AG10803 (cell line): ENCODE measurements at regions not wholly inside any gene's neighbourhood (a gene's known extent, or its start where the extent isn't known, plus 50 kb on each side); places are given as distances from the start of the nearest gene placed in this dataset.

Experiments
- DNase-seq: peaks from one replicate; pipeline ENCODE4 v3.0.0; 2010; ENCODE audit warnings: low read depth
- H3K4me3 ChIP-seq: 2 replicates; pipeline ENCODE4 v1.5.1; 2011; ENCODE audit warnings: mild to moderate bottlenecking, low read length, control low read depth
- TF ChIP-seq, protein P1 (sequence below): conservative IDR thresholded peaks from 2 replicates; pipeline ENCODE4 v1.5.1; 2011; ENCODE audit warnings: mild to moderate bottlenecking, low read length, control low read depth, inconsistent platforms

DNA sequence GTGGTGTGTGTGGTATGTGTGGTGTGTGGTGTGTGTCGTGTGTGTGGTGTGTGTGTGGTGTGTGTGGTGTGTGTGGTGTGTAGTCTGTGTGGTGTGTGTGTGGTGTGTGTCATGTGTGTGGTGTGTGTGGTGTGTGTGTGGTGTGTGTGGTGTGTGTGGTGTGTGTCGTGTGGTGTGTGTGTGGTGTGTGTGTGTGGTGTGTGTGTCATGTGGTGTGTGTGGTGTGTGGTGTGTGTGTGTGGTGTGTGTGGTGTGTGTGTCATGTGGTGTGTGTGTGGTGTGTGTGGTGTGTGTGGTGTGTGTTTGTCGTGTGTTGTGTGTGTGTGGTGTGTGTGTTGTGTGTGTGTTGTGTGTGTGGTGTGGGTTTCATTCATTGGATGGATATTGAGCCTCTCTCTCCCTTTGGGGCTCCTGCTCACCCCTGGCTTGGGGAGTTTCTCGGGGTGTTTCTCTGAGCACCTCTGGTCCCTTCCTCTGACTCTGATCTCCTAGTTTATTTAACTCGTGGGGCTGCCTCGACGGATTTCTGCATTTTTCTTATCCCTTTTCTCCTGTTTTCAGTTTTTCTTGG, 145.8 kb downstream of the DNAJB6 start:
- no peak overlapping the region for H3K4me3 ChIP-seq
- no peak for DNase-seq
- TF ChIP-seq, protein P1, sequence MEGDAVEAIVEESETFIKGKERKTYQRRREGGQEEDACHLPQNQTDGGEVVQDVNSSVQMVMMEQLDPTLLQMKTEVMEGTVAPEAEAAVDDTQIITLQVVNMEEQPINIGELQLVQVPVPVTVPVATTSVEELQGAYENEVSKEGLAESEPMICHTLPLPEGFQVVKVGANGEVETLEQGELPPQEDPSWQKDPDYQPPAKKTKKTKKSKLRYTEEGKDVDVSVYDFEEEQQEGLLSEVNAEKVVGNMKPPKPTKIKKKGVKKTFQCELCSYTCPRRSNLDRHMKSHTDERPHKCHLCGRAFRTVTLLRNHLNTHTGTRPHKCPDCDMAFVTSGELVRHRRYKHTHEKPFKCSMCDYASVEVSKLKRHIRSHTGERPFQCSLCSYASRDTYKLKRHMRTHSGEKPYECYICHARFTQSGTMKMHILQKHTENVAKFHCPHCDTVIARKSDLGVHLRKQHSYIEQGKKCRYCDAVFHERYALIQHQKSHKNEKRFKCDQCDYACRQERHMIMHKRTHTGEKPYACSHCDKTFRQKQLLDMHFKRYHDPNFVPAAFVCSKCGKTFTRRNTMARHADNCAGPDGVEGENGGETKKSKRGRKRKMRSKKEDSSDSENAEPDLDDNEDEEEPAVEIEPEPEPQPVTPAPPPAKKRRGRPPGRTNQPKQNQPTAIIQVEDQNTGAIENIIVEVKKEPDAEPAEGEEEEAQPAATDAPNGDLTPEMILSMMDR: no peak

DNA sequence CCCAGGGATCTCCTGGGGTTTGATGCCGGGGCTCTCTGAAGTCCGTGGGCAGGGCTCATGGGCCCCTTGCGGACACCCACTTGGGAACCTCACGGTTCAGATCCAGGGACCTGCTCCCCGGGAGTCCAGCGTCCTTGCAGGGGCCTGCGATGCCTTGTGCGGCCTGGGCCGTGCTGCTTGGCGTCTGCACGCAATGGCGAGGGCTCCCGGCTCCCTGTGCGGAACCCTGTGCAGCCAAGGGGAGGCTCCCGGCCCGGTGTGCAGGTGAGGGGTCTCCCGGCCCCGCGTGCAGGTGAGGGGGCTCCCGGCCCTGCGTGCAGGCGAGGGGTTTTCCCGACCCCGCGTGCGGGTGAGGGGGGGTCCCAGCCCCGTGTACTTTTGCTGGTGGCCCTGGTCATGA, 146.7 kb downstream of the DNAJB6 start:
- DNase-seq: no peak
- TF ChIP-seq, protein P1: no peak
- no peak overlapping the region for H3K4me3 ChIP-seq

DNA sequence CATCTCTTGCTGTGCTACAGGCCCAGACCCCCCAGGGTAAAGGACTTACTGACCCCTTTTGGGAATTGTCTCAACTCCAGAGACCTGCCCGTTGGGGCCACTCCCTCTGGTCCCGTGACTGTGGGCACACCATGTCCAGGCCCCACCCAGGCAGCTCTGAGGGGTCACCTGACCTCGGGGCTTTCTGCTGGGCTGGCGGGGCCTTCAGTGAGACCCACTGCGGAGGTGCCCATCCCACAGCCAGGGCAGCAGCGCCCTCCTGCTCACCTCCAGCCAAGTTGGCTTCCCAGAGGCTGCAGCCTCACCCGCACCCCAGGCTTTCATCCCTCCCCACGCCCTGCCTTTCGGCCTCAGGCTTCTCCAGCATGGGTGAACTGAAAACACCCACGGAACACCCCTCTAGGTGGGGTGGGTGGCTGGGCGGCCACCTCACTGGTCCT, 147.2 kb downstream of the DNAJB6 start:
- TF ChIP-seq, protein P1: no peak
- DNase-seq: no peak
- no peak overlapping the region for H3K4me3 ChIP-seq

DNA sequence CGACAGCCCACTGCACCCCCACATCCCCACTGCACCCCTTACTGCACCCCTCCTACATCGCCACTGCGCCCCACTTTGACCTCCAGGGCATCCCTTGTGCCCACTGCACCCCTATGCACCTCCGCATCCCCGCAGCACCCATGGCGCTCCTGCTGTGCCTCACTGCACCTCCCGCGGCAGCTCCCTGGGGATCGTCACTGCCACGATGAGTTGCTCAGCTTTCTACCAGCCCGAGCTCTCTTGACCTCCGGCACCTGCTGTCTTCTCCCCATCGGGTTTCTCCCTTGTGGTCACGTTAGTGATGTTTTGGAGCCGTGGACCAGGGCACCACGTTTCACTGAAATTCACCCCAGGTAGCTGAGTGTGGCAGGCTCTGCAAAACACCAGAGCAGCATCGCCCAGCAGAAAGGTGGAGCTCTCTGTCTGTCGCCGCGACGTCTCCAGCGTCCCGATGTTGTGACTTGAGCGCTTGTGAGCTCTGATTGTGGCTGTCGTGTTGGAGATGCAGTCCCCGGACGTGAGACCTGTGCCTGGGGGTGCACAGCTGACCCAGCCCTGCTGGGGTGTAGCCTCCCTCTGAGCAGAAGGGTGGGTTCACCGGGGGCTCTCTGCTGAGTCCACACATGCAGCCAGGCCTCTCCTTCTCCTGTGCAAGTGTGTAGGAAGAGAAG, 147.7 kb downstream of the DNAJB6 start:
- DNase-seq: no peak
- TF ChIP-seq, protein P1: no peak
- H3K4me3 ChIP-seq: no peak overlapping the region

DNA sequence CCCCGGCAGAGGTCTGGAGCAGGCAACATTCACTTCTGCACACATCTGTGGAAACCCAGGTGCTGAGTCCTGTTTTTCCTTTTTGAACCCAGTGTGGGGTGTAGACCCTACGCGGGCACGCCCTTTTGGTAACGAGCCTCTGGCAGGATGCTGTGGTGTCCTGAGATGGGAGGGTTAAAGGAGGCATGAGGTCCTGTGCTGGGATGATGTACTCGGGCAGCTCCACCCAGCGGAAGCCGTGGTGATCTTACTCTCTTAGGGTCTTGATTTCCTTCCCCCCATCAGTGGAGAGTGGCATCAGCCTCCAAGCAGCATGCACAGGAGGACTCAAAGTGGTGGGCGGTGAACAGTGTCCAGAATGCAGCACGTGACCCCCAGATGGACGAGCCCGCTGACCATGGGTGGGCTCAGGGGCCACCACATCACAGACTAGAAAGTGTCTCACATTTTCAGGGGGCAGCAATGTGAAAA, 148.6 kb downstream of the DNAJB6 start:
- DNase-seq: no peak
- H3K4me3 ChIP-seq: no peak overlapping the region
- TF ChIP-seq, protein P1: no peak

DNA sequence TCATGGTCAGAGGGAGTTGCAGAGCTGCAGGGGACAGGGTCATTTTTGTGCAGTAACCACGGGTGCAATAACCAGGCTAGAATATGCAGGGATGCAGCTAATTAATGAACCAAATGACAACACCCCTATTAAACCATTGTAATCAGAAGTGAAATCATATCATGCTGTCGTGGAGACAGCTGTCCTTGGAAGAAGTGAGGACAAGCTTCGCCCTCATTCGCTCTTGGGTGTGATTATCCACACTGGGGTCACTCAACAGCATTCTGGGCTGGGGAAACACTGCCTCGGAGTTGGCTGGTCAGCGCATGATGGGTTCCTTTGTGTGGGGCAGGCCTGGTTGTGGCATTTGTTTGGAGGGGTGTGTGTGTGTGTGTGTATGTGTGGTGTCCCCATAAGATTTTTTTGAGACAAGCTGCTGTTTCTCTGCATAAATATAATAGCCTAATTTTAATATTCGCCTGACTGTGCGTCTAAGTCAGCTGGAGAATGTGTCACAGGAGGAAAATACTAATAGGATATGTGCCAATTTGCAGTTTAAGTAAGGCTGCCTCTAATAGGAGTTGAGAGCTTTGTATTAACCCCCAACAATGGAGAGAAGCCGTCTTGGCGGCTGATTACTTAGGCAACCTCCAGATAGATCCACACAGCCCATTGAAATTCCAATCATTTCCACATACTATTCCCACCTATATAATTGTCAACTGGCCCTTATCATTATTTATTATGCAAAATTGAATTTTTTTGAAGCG, 149.4 kb downstream of the DNAJB6 start:
- DNase-seq: no peak
- H3K4me3 ChIP-seq: no peak overlapping the region
- TF ChIP-seq, protein P1: no peak
